Ascending aorta (tissue), 2 donors: ENCODE measurements at regions not wholly inside any gene's neighbourhood (a gene's known extent, or its start where the extent isn't known, plus 50 kb on each side); places are given as distances from the start of the nearest gene placed in this dataset.

ENCODE experiments used
- DNase-seq, 2 donors: peaks; one replicate each; pipeline ENCODE4 v3.0.0-alpha.2; 2019; ENCODE audit warnings: low spot score in 2 of 2
- H3K27ac ChIP-seq, 2 donors: fragments of 200-600 bp; sonication (generic); one replicate each; pipeline ENCODE4 v1.5.1; 2016 to 2017; ENCODE audit warnings: mild to moderate bottlenecking in 1 of 2
- H3K27me3 ChIP-seq: fragments of 200-600 bp; sonication (generic); one replicate; pipeline ENCODE4 v1.5.1; 2017
- H3K36me3 ChIP-seq, 2 donors: fragments of 200-600 bp; sonication (generic); one replicate each; pipeline ENCODE4 v1.5.1; 2016
- H3K4me1 ChIP-seq, 2 donors: fragments of 200-600 bp; sonication (generic); one replicate each; pipeline ENCODE4 v1.5.1; 2016 to 2017; ENCODE audit warnings: mild to moderate bottlenecking in 1 of 2
- H3K4me3 ChIP-seq, 2 donors: fragments of 200-600 bp; sonication (generic); one replicate each; pipeline ENCODE4 v1.5.1; 2016 to 2017; ENCODE audit warnings: mild to moderate bottlenecking in 1 of 2
- H3K9me3 ChIP-seq, 2 donors: fragments of 200-600 bp; sonication (generic); one replicate each; pipeline ENCODE4 v1.5.1; 2016
- intact Hi-C: fragments of 100-400 bp; cut with DNase I; formaldehyde crosslinking; loops from one replicate; pipeline ENCODE4 v1.15.1; 2023
- TF ChIP-seq, protein P1 (sequence below), 3 experiments: fragments of 200-600 bp in 2 of 3; fragments of 450-650 bp in 1 of 3; sonication (generic) in 2 of 3; IDR thresholded peaks; one replicate each; pipeline ENCODE4 v1.5.1; 2016 to 2019; ENCODE audit warnings: antibody characterized with exemption in 3 of 3, mild to moderate bottlenecking in 1 of 3, moderate library complexity in 1 of 3

DNA sequence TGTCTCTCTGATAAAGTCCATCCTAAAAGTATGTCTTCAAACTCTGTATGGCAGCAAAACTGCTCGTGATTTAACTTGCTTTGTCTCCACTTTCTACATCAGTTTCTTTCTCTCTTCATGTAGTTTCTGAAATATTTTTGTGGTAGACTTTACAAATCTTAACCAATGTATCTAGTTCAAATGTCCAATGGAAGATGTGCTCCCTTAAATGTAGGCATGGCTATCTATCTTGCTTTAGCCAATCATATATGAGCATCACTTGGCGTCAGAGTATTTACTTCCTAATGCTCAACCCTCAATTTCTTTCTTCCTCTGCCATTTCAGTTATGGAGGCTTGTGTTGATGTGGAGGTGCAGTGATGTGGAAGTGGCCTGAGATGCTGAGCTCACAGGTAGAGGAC is 206.1 kb upstream of the ZNF608 start:
- Histone ChIP-seq H3K36me3 (no peaks in the 10 kb centered on the region), H3K4me3 (no peak overlapping the region), H3K4me1 (peaks cover 0 to 7% of the 10 kb centered on the region in 2 donors), H3K27ac (no peak overlapping the region), H3K9me3 (no peaks in the 10 kb centered on the region), H3K27me3 (no peaks in the 10 kb centered on the region)
- TF ChIP-seq, protein P1, sequence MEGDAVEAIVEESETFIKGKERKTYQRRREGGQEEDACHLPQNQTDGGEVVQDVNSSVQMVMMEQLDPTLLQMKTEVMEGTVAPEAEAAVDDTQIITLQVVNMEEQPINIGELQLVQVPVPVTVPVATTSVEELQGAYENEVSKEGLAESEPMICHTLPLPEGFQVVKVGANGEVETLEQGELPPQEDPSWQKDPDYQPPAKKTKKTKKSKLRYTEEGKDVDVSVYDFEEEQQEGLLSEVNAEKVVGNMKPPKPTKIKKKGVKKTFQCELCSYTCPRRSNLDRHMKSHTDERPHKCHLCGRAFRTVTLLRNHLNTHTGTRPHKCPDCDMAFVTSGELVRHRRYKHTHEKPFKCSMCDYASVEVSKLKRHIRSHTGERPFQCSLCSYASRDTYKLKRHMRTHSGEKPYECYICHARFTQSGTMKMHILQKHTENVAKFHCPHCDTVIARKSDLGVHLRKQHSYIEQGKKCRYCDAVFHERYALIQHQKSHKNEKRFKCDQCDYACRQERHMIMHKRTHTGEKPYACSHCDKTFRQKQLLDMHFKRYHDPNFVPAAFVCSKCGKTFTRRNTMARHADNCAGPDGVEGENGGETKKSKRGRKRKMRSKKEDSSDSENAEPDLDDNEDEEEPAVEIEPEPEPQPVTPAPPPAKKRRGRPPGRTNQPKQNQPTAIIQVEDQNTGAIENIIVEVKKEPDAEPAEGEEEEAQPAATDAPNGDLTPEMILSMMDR (IDR thresholded peaks at IDR 0.05): no peak
- intact Hi-C loops: loop anchor here (5.0 kb wide), 1 partner anchor 300 kb away; no protein-coding TSS in a partner anchor
- no peak for DNase-seq

- intact Hi-C loops: loop anchor here (5.0 kb wide), 1 partner anchor 302 kb away; no protein-coding TSS in a partner anchor
- no peaks in the 10 kb centered on the region for H3K27me3 ChIP-seq
- no peaks in the 10 kb centered on the region for H3K9me3 ChIP-seq
- H3K4me1 ChIP-seq: no peaks in the 10 kb centered on the region
- DNase-seq: no peak
- no peak overlapping the region for H3K27ac ChIP-seq
- TF ChIP-seq, protein P1 (IDR thresholded peaks at IDR 0.05): no peak
- no peaks in the 10 kb centered on the region for H3K36me3 ChIP-seq
- no peak overlapping the region for H3K4me3 ChIP-seq
Measured at GRCh38 chr5:124954784-124955183, 208.3 kb upstream of the ZNF608 start.

GRCh38 chr5:124956471-124957029 is 210.1 kb upstream of the ZNF608 start:
- H3K27ac ChIP-seq: no peak overlapping the region

GRCh38 chr5:124957063-124957462 is 210.6 kb upstream of the ZNF608 start:
- H3K9me3 ChIP-seq: no peaks in the 10 kb centered on the region
- no peaks in the 10 kb centered on the region for H3K4me1 ChIP-seq
- H3K27ac ChIP-seq: no peak overlapping the region
- DNase-seq: no peak
- H3K36me3 ChIP-seq: no peaks in the 10 kb centered on the region
- H3K27me3 ChIP-seq: no peaks in the 10 kb centered on the region
- H3K4me3 ChIP-seq: no peak overlapping the region
- intact Hi-C loops: no loop called here
- TF ChIP-seq, protein P1 (IDR thresholded peaks at IDR 0.05): no peak

More at GRCh38 chr5:124956471-124957029, 210.1 kb upstream of the ZNF608 start:
- no peak for DNase-seq
- Histone ChIP-seq H3K4me3 (no peak overlapping the region), H3K27me3 (no peaks in the 10 kb centered on the region), H3K4me1 (no peaks in the 10 kb centered on the region), H3K9me3 (no peaks in the 10 kb centered on the region), H3K36me3 (no peaks in the 10 kb centered on the region)
- TF ChIP-seq, protein P1 (IDR thresholded peaks at IDR 0.05): no peak
- intact Hi-C loops: no loop called here

- Histone ChIP-seq H3K27ac (no peak overlapping the region), H3K36me3 (no peaks in the 10 kb centered on the region), H3K9me3 (no peaks in the 10 kb centered on the region), H3K4me1 (no peaks in the 10 kb centered on the region), H3K27me3 (no peaks in the 10 kb centered on the region), H3K4me3 (no peak overlapping the region)
- TF ChIP-seq, protein P1 (IDR thresholded peaks at IDR 0.05): no peak
- DNase-seq: no peak
- intact Hi-C loops: no loop called here
Measured at GRCh38 chr5:124960266-124960665, 213.8 kb upstream of the ZNF608 start.

DNA sequence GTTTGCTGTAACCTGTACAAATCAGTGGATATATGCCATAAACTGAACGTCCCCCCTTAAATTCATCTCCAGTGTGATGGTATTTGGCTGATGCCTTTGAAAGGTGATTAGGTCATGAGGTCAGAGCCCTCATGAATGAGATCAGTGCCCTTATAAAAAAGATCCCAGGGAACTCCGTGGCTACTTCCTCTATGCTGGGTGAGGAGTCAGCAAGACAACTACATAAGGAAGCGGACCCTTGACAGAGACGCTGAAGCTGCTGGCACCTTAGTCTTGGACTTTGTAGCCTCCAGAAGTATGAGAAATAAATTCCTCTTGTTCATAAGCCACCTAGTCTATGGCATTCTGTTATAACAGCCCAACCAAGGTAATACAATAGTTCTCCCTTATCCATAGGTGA is 215.1 kb upstream of the ZNF608 start:
- no peaks in the 10 kb centered on the region for H3K27me3 ChIP-seq
- H3K36me3 ChIP-seq: no peaks in the 10 kb centered on the region
- intact Hi-C loops: no loop called here

More for the DNA sequence above, 215.1 kb upstream of the ZNF608 start:
- TF ChIP-seq, protein P1 (IDR thresholded peaks at IDR 0.05): no peak
- no peak for DNase-seq
- no peak overlapping the region for H3K27ac ChIP-seq
- no peaks in the 10 kb centered on the region for H3K9me3 ChIP-seq
- no peak overlapping the region for H3K4me3 ChIP-seq
- H3K4me1 ChIP-seq: no peaks in the 10 kb centered on the region
